Hepatic stellate cell (primary cell): ENCODE measurements at regions not wholly inside any gene's neighbourhood (a gene's known extent, or its start where the extent isn't known, plus 50 kb on each side); places are given as distances from the start of the nearest gene placed in this dataset.
"Not testable (repeated sequence)": the region's sequence is repeated elsewhere in the genome, so short reads cannot be mapped to it uniquely, and the experiment has no call there.

Source experiments
- DNase-seq: peaks from one replicate; pipeline ENCODE4 v3.0.0; 2011; ENCODE audit warnings: low spot score

GRCh38 chr3:73179601-73180000, 118.1 kb downstream of the EBLN2 start:
- DNase-seq, result no peak

- no peak for DNase-seq
Observed at GRCh38 chr3:73186741-73187140, 125.3 kb downstream of the EBLN2 start.

GRCh38 chr3:73187328-73187727, 125.9 kb downstream of the EBLN2 start:
- no peak for DNase-seq

GRCh38 chr3:73188707-73189106, 127.2 kb downstream of the EBLN2 start:
- DNase-seq, result no peak

GRCh38 chr3:73192036-73192738, 130.7 kb downstream of the EBLN2 start:
- DNase-seq, result no peak

- DNase-seq, result not testable (repeated sequence)
Observed at GRCh38 chr3:73193943-73194342, 132.5 kb downstream of the EBLN2 start.

GRCh38 chr3:73197187-73197586, 135.7 kb downstream of the EBLN2 start:
- DNase-seq, result no peak

- no peak for DNase-seq
Observed at GRCh38 chr3:73203101-73203500, 141.6 kb downstream of the EBLN2 start.

GRCh38 chr3:73203633-73204032, 142.2 kb downstream of the EBLN2 start:
- DNase-seq, result no peak

GRCh38 chr3:73204841-73205240, 143.4 kb downstream of the EBLN2 start:
- DNase-seq, result no peak

- DNase-seq, result no peak
Observed at GRCh38 chr3:73206030-73206429, 144.6 kb downstream of the EBLN2 start.

- no peak for DNase-seq
Observed at GRCh38 chr3:73207946-73208440, 146.5 kb downstream of the EBLN2 start.

- no peak for DNase-seq
Observed at GRCh38 chr3:73210759-73211158, 149.3 kb downstream of the EBLN2 start.

- no peak for DNase-seq
Observed at GRCh38 chr3:73212683-73213082, 151.2 kb downstream of the EBLN2 start.

- DNase-seq, result no peak
Observed at GRCh38 chr3:73213896-73214295, 152.4 kb downstream of the EBLN2 start.

GRCh38 chr3:73214846-73215245, 153.4 kb downstream of the EBLN2 start:
- DNase-seq, result no peak

GRCh38 chr3:73215281-73215680, 153.8 kb downstream of the EBLN2 start:
- DNase-seq, result peak; percentile 7

- no peak for DNase-seq
Observed at GRCh38 chr3:73215901-73216300, 154.4 kb downstream of the EBLN2 start.

- DNase-seq, result no peak
Observed at GRCh38 chr3:73216310-73216709, 154.9 kb downstream of the EBLN2 start.

GRCh38 chr3:73222126-73222525, 160.7 kb downstream of the EBLN2 start:
- no peak for DNase-seq

- no peak for DNase-seq
Observed at GRCh38 chr3:73225146-73225855, 163.8 kb downstream of the EBLN2 start.

- DNase-seq, result no peak
Observed at GRCh38 chr3:73225991-73226390, 164.5 kb downstream of the EBLN2 start.

- no peak for DNase-seq
Observed at GRCh38 chr3:73228000-73228399, 166.5 kb downstream of the EBLN2 start.

GRCh38 chr3:73228437-73228836, 167.0 kb downstream of the EBLN2 start:
- DNase-seq, result no peak
